ENCODE measurements at regions not wholly inside any gene's neighbourhood (a gene's known extent, or its start where the extent isn't known, plus 50 kb on each side); places are given as distances from the start of the nearest gene placed in this dataset.

GRCh38 chr18:28576941-28577340, 400.0 kb upstream of the CDH2 start:
- ChIA-PET CTCF (no interaction called here), SMC1A (ENCODE audit: uncharacterized antibody, unreplicated experiment) (no interaction called here), RAD21 (ENCODE audit: unreplicated experiment) (no interaction called here), POLR2A (no interaction called here)
- Histone ChIP-seq H2AFZ (ENCODE audit: control insufficient read depth, low read depth, low read length) (no peak overlapping the region), H4K20me1 (ENCODE audit: control insufficient read depth, insufficient read depth) (no peaks in the 10 kb centered on the region), H3K9ac (ENCODE audit: control insufficient read depth, insufficient read depth, low read length) (no peak overlapping the region), H3K4me2 (ENCODE audit: control insufficient read depth, insufficient read depth) (no peak overlapping the region), H3K27ac (ENCODE audit: control insufficient read depth, insufficient read depth) (no peak overlapping the region), H3K4me1 (ENCODE audit: control insufficient read depth, insufficient read depth, low read length) (no peaks in the 10 kb centered on the region), H3K79me2 (ENCODE audit: control insufficient read depth, insufficient read depth, low read length) (no peaks in the 10 kb centered on the region), H3K4me3 (no peak overlapping the region), H3K27me3 (replicated peaks in 1 of 2; ENCODE audit: control insufficient read depth in 2 of 2, insufficient read depth in 2 of 2, low read length in 1 of 2) (no peaks in the 10 kb centered on the region), H3K9me3 (replicated peaks; ENCODE audit: control insufficient read depth, insufficient read depth, low read length) (no peaks in the 10 kb centered on the region), H3K36me3 (ENCODE audit: control insufficient read depth in 2 of 2, insufficient read depth in 2 of 2, low read length in 1 of 2) (no peaks in the 10 kb centered on the region)
- no TSS peak for BruUV-seq (replicated peaks)
- intact Hi-C loops (cut with micrococcal nuclease; ENCODE audit: unreplicated experiment), result no loop called here
- FAIRE-seq (no peak), DNase-seq (ENCODE audit: low read depth, low spot score) (no peak), ATAC-seq (no peak)
- in situ Hi-C loops (cut with MboI), result no loop called here
- WGBS (ENCODE audit: insufficient coverage, insufficient replicate concordance, low lambda C conversion rate, missing lambda C conversion rate), result 16% methylated on average over 3 of the region's 3 CpGs
- no peak for TF ChIP-seq GATAD2B (conservative IDR thresholded peaks at IDR 0.05; ENCODE audit: low read depth)
- no peak for TF ChIP-seq ZNF384 (IDR thresholded peaks at IDR 0.05; ENCODE audit: borderline replicate concordance, low read depth, low read length)
- no peak for TF ChIP-seq PBX3 (IDR thresholded peaks at IDR 0.05; ENCODE audit: insufficient replicate concordance, low read depth, low read length)
- TF ChIP-seq EP300 (IDR thresholded peaks at IDR 0.05; ENCODE audit: borderline replicate concordance in 1 of 2, control insufficient read depth in 1 of 2, low read depth in 2 of 2, low read length in 2 of 2), result no peak
- no peak for TF ChIP-seq NRF1 (conservative IDR thresholded peaks at IDR 0.05; ENCODE audit: low read depth, low read length)
- no peak for TF ChIP-seq ATF2 (IDR thresholded peaks at IDR 0.05; ENCODE audit: low read length)
- no peak for TF ChIP-seq CHD4 (IDR thresholded peaks at IDR 0.05)
- TF ChIP-seq PAX5 (IDR thresholded peaks at IDR 0.05; ENCODE audit: borderline replicate concordance, low read depth, low read length), result no peak
- no peak for TF ChIP-seq RELA (IDR thresholded peaks at IDR 0.05; ENCODE audit: borderline replicate concordance, partially characterized antibody)
- no peak for TF ChIP-seq YY1 (IDR thresholded peaks at IDR 0.05; ENCODE audit: low read depth, low read length)
- no peak for TF ChIP-seq SRF (IDR thresholded peaks at IDR 0.05; ENCODE audit: low read depth in 2 of 2, low read length in 2 of 2)
- TF ChIP-seq RB1 (IDR thresholded peaks at IDR 0.05; ENCODE audit: borderline replicate concordance), result no peak
